Endothelial cell (in vitro differentiated cells): ENCODE measurements at regions not wholly inside any gene's neighbourhood (a gene's known extent, or its start where the extent isn't known, plus 50 kb on each side); places are given as distances from the start of the nearest gene placed in this dataset.

Experiments used
- DNase-seq: peaks from one replicate; pipeline ENCODE4 v3.0.0; 2021; ENCODE audit warnings: low spot score
- H3K27ac Mint-ChIP-seq: one replicate; pipeline ENCODE4 v1.8.0; 2021; ENCODE audit warnings: mixed read lengths, inconsistent platforms; ENCODE audit not compliant: unreplicated experiment
- H3K27me3 Mint-ChIP-seq: one replicate; pipeline ENCODE4 v1.8.0; 2021; ENCODE audit warnings: mild to moderate bottlenecking, moderate library complexity, mixed read lengths, inconsistent platforms; ENCODE audit not compliant: unreplicated experiment
- H3K36me3 Mint-ChIP-seq: one replicate; pipeline ENCODE4 v1.8.0; 2021; ENCODE audit warnings: mild to moderate bottlenecking, low read depth, mixed read lengths, inconsistent platforms; ENCODE audit not compliant: unreplicated experiment
- H3K4me1 Mint-ChIP-seq: one replicate; pipeline ENCODE4 v1.8.0; 2021; ENCODE audit warnings: mild to moderate bottlenecking, mixed read lengths, inconsistent platforms; ENCODE audit not compliant: unreplicated experiment
- H3K4me3 Mint-ChIP-seq: one replicate; pipeline ENCODE4 v1.8.0; 2021; ENCODE audit warnings: mild to moderate bottlenecking, mixed read lengths, inconsistent platforms; ENCODE audit not compliant: unreplicated experiment
- H3K9me3 Mint-ChIP-seq: one replicate; pipeline ENCODE4 v1.8.0; 2021; ENCODE audit warnings: mixed read lengths, inconsistent platforms; ENCODE audit not compliant: unreplicated experiment
- CTCF ChIP-seq: fragments of 200-600 bp; sonication (generic); IDR thresholded peaks from one replicate; pipeline ENCODE4 v1.5.0; 2021; ENCODE audit warnings: antibody characterized with exemption; ENCODE audit not compliant: unreplicated experiment

- no peak for TF ChIP-seq CTCF
- Mint-ChIP-seq H3K4me3 (no peak overlapping the region), H3K27me3 (peaks cover 4% of the 10 kb centered on the region), H3K4me1 (no peaks in the 10 kb centered on the region), H3K9me3 (no peaks in the 10 kb centered on the region), H3K27ac (no peak overlapping the region), H3K36me3 (no peaks in the 10 kb centered on the region)
- DNase-seq: no peak
Observed at GRCh38 chr16:86099326-86099725, 200.4 kb downstream of the IRF8 start.

GRCh38 chr16:86100205-86101136, 201.5 kb downstream of the IRF8 start:
- no peak for TF ChIP-seq CTCF
- DNase-seq: no peak
- Mint-ChIP-seq H3K27ac (no peak overlapping the region), H3K36me3 (no peaks in the 10 kb centered on the region), H3K4me3 (no peak overlapping the region), H3K27me3 (no peaks in the 10 kb centered on the region), H3K4me1 (no peaks in the 10 kb centered on the region), H3K9me3 (no peaks in the 10 kb centered on the region)

- Mint-ChIP-seq H3K27ac (no peak overlapping the region), H3K9me3 (no peaks in the 10 kb centered on the region), H3K36me3 (no peaks in the 10 kb centered on the region), H3K27me3 (no peaks in the 10 kb centered on the region), H3K4me3 (no peak overlapping the region), H3K4me1 (no peaks in the 10 kb centered on the region)
- no peak for TF ChIP-seq CTCF
- no peak for DNase-seq
Observed at GRCh38 chr16:86101137-86101896, 202.4 kb downstream of the IRF8 start.

GRCh38 chr16:86101897-86102157, 202.9 kb downstream of the IRF8 start:
- Mint-ChIP-seq H3K4me1 (no peaks in the 10 kb centered on the region), H3K4me3 (no peak overlapping the region), H3K27me3 (peaks cover 2% of the 10 kb centered on the region), H3K36me3 (no peaks in the 10 kb centered on the region), H3K9me3 (no peaks in the 10 kb centered on the region), H3K27ac (no peak overlapping the region)
- TF ChIP-seq CTCF: no peak
- DNase-seq: no peak

- no peaks in the 10 kb centered on the region for H3K4me1 Mint-ChIP-seq
- H3K36me3 Mint-ChIP-seq: no peaks in the 10 kb centered on the region
- peaks cover 2% of the 10 kb centered on the region for H3K27me3 Mint-ChIP-seq
- no peak for TF ChIP-seq CTCF
- no peak overlapping the region for H3K4me3 Mint-ChIP-seq
- H3K27ac Mint-ChIP-seq: no peak overlapping the region
- no peak for DNase-seq
- no peaks in the 10 kb centered on the region for H3K9me3 Mint-ChIP-seq
Observed at GRCh38 chr16:86103320-86103719, 204.4 kb downstream of the IRF8 start.
